ENCODE measurements at regions not wholly inside any gene's neighbourhood (a gene's known extent, or its start where the extent isn't known, plus 50 kb on each side); places are given as distances from the start of the nearest gene placed in this dataset.

GRCh38 chr6:165769884-165770283, 106.8 kb upstream of the PDE10A start (continued):
- TF ChIP-seq EZH2phosphoT487 (IDR thresholded peaks at IDR 0.05; ENCODE audit: unreplicated experiment) = no peak
- TF ChIP-seq CTCF (conservative IDR thresholded peaks at IDR 0.05; ENCODE audit: low read depth in 2 of 2) = no peak
- TF ChIP-seq NANOG (IDR thresholded peaks at IDR 0.05; ENCODE audit: borderline replicate concordance) = no peak
- no peak for TF ChIP-seq JUNB (IDR thresholded peaks at IDR 0.05; ENCODE audit: unreplicated experiment)
- TF ChIP-seq ZNF331 (CRISPR knock-in tag; IDR thresholded peaks at IDR 0.05; ENCODE audit: low read depth) = no peak
- no peak for TF ChIP-seq EZH2 (IDR thresholded peaks at IDR 0.05; ENCODE audit: low read depth, unreplicated experiment)
- no peak for TF ChIP-seq POLR2AphosphoS5 (IDR thresholded peaks at IDR 0.05; ENCODE audit: low read depth)
- no peak for TF ChIP-seq STAT1 (IDR thresholded peaks at IDR 0.05; ENCODE audit: unreplicated experiment)

DNA sequence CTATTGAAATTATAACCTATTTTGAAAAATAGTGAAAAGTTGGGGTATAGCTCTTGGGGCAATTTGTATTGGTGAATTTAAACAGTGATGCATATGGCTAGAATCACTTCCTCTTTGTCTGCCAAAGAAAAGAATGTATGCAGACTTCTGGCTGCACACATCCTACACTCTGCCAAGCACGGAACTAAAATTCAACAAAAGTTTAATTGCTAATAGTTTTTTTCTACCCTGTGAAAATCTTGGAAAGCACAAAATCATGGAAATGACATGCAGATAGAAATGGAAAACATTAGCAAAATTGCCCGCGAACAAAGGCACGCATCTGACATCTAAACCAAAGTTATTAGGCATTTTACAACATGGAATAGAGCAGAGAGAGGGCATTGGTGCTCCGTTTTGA, 106.4 kb upstream of the PDE10A start:
- no peaks in the 10 kb centered on the region for H3K36me3 ChIP-seq (ENCODE audit: insufficient read depth)
- Mint-ChIP-seq H3K4me1 (peaks cover 10% of the 10 kb centered on the region; the same call in 2 of the 3 replicates), H3K9me3 (0 out of 3 replicates have a peak, but pooled peaks cover 4% of the 10 kb centered on the region), H3K27me3 (ENCODE audit: insufficient read depth, low read depth, poor library complexity) (peaks cover 8% of the 10 kb centered on the region), H3K27ac (no peak overlapping the region), H3K36me3 (ENCODE audit: low read depth) (no peaks in the 10 kb centered on the region), H3K4me3 (no peak overlapping the region)
- no peaks in the 10 kb centered on the region for H3F3A ChIP-seq (replicated peaks; ENCODE audit: low read depth)
- H3K27ac ChIP-seq (ENCODE audit: low read depth) = no peak overlapping the region
- H3K4me1 ChIP-seq (ENCODE audit: insufficient read depth) = no peaks in the 10 kb centered on the region
- ATAC-seq = no peak
- H3K27me3 ChIP-seq (ENCODE audit: insufficient read depth) = peaks cover 7% of the 10 kb centered on the region; the same call in 1 of the 2 replicates
- H4K20me1 ChIP-seq (replicated peaks; ENCODE audit: insufficient read depth) = no peaks in the 10 kb centered on the region
- no peak overlapping the region for H3K4me2 ChIP-seq
- no peaks in the 10 kb centered on the region for H3K79me2 ChIP-seq (replicated peaks; ENCODE audit: insufficient read depth)
- H3K9me2 ChIP-seq (ENCODE audit: insufficient read depth) = no peaks in the 10 kb centered on the region
- H2AFZ ChIP-seq = no peak overlapping the region
- DNase-seq (ENCODE audit: low spot score) = no peak
- H3K4me3 ChIP-seq = no peak overlapping the region
- no peak for TF ChIP-seq CTCF (conservative IDR thresholded peaks at IDR 0.05; ENCODE audit: low read depth in 2 of 2)
- TF ChIP-seq EZH2phosphoT487 (IDR thresholded peaks at IDR 0.05; ENCODE audit: unreplicated experiment) = no peak
- TF ChIP-seq, protein P1, sequence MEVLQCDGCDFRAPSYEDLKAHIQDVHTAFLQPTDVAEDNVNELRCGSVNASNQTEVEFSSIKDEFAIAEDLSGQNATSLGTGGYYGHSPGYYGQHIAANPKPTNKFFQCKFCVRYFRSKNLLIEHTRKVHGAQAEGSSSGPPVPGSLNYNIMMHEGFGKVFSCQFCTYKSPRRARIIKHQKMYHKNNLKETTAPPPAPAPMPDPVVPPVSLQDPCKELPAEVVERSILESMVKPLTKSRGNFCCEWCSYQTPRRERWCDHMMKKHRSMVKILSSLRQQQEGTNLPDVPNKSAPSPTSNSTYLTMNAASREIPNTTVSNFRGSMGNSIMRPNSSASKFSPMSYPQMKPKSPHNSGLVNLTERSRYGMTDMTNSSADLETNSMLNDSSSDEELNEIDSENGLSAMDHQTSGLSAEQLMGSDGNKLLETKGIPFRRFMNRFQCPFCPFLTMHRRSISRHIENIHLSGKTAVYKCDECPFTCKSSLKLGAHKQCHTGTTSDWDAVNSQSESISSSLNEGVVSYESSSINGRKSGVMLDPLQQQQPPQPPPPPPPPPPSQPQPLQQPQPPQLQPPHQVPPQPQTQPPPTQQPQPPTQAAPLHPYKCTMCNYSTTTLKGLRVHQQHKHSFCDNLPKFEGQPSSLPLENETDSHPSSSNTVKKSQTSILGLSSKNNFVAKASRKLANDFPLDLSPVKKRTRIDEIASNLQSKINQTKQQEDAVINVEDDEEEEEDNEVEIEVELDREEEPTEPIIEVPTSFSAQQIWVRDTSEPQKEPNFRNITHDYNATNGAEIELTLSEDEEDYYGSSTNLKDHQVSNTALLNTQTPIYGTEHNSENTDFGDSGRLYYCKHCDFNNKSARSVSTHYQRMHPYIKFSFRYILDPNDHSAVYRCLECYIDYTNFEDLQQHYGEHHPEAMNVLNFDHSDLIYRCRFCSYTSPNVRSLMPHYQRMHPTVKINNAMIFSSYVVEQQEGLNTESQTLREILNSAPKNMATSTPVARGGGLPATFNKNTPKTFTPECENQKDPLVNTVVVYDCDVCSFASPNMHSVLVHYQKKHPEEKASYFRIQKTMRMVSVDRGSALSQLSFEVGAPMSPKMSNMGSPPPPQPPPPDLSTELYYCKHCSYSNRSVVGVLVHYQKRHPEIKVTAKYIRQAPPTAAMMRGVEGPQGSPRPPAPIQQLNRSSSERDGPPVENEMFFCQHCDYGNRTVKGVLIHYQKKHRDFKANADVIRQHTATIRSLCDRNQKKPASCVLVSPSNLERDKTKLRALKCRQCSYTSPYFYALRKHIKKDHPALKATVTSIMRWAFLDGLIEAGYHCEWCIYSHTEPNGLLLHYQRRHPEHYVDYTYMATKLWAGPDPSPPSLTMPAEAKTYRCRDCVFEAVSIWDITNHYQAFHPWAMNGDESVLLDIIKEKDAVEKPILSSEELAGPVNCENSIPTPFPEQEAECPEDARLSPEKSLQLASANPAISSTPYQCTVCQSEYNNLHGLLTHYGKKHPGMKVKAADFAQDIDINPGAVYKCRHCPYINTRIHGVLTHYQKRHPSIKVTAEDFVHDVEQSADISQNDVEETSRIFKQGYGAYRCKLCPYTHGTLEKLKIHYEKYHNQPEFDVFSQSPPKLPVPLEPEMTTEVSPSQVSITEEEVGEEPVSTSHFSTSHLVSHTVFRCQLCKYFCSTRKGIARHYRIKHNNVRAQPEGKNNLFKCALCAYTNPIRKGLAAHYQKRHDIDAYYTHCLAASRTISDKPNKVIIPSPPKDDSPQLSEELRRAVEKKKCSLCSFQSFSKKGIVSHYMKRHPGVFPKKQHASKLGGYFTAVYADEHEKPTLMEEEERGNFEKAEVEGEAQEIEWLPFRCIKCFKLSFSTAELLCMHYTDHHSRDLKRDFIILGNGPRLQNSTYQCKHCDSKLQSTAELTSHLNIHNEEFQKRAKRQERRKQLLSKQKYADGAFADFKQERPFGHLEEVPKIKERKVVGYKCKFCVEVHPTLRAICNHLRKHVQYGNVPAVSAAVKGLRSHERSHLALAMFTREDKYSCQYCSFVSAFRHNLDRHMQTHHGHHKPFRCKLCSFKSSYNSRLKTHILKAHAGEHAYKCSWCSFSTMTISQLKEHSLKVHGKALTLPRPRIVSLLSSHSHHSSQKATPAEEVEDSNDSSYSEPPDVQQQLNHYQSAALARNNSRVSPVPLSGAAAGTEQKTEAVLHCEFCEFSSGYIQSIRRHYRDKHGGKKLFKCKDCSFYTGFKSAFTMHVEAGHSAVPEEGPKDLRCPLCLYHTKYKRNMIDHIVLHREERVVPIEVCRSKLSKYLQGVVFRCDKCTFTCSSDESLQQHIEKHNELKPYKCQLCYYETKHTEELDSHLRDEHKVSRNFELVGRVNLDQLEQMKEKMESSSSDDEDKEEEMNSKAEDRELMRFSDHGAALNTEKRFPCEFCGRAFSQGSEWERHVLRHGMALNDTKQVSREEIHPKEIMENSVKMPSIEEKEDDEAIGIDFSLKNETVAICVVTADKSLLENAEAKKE (CRISPR knock-in tag; IDR thresholded peaks at IDR 0.05) = no peak
- no peak for TF ChIP-seq ZNF114 (CRISPR knock-in tag; IDR thresholded peaks at IDR 0.05)
- no peak for TF ChIP-seq POLR2AphosphoS5 (IDR thresholded peaks at IDR 0.05; ENCODE audit: low read depth)
- no peak for TF ChIP-seq STAT1 (IDR thresholded peaks at IDR 0.05; ENCODE audit: unreplicated experiment)
- no peak for TF ChIP-seq CREB1 (CRISPR knock-in tag; IDR thresholded peaks at IDR 0.05; ENCODE audit: low read depth)
- TF ChIP-seq EZH2 (IDR thresholded peaks at IDR 0.05; ENCODE audit: low read depth, unreplicated experiment) = no peak
- TF ChIP-seq NANOG (IDR thresholded peaks at IDR 0.05; ENCODE audit: borderline replicate concordance) = no peak

All from GM23338 (cell line).